GDM1 (cell line): ENCODE measurements at regions not wholly inside any gene's neighbourhood (a gene's known extent, or its start where the extent isn't known, plus 50 kb on each side); places are given as distances from the start of the nearest gene placed in this dataset.
A peak's percentile ranks its signal among the peaks of the same experiment; 100 is the strongest.

Experiments used
- DNase-seq: peaks from one replicate; lab custom pipeline; 2025; lab: John Stamatoyannopoulos, UW

- no peak for DNase-seq
These were observed 149.2 kb downstream of the INSIG2 start for GRCh38 chr2:118237451-118237850.

- DNase-seq = no peak
These were observed 144.5 kb downstream of the INSIG2 start for GRCh38 chr2:118232796-118233195.

DNA sequence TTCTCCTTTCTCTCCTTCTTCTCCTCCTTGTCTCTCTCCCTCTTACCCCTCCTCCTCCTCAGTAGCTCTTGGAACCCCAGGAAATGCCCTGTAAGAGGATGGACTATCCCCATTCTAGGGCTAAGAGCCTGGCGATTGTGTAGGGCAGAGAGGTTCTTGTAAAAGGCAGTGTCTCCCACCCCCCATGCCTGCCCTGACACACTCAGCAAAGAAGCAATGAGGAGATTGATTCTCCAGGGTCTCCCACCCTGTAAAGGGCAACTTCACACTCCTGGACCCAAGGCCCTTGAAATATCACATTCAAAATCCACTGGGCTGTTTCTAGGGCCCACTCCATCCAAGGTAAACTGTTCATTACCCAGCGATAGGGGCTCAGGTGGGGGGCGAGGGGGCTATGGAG, 144.1 kb downstream of the INSIG2 start:
- no peak for DNase-seq

DNA sequence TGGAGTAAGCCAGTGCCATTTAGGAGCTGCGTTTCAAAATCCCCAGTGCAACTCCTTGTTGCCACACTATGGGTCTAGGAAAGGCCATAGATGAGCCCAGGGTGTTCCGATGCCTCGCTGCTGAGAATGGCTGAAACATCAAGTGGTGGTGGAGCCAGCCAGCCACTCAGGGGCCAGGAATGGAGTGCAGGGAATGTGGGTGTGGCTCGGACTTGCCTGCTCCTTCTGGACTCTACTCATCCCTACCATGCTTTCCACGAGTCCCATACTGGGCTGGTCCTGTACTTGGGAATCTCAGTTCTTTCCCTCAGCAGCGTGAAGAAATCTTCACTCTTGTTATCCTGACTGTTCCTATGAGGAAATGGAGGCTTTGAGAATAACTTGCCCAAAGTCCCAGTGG, 143.5 kb downstream of the INSIG2 start:
- DNase-seq = no peak

GRCh38 chr2:118227698-118228508, 139.6 kb downstream of the INSIG2 start:
- no peak for DNase-seq

- no peak for DNase-seq
These were observed 137.4 kb downstream of the INSIG2 start for GRCh38 chr2:118225666-118226065.

GRCh38 chr2:118224895-118225311, 136.6 kb downstream of the INSIG2 start:
- no peak for DNase-seq

DNA sequence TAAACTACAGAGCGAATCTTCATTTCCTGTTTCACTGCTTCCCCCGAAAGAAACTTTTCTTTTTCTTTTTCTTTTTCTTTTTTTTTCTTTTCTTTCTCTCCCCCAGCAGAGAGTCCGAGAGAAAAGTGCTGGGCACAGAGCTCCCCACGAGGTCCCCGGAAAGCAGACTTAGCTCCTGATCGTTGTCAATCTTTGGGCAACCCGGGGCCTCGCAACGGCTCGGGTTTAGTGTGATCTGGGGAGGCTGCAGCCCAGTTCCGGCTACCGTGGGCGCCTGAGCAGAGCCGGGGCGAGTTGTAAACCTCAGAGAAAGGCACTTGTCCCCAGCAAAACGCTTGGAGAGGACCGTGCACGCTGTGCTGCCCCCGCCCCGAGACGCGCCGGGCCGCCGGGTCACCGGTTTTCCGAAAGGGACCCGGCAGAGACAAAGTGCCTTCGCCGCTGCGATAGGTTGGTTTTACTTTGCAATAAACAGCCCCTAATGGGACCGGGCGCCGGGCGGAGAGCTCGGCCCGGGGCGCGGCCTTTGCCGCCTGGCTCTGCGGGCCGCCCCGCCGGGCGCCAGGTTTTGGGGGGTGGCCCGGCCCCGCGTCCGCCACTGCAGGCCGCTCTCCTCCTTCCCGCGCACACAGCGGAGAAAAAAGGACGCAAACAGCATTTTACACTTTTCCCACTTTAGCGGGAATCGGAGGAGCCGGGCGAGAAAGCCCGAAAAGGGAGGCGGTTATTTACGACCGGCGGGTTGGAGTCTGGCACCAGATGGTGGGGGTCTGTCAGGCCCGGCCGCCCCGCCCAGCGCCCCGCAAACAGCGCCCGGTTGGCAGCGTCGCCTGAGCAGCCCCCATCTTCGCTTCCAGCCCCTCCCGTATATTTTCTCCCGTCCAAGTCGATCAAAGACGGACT, 136.0 kb downstream of the INSIG2 start:
- DNase-seq = no peak

DNA sequence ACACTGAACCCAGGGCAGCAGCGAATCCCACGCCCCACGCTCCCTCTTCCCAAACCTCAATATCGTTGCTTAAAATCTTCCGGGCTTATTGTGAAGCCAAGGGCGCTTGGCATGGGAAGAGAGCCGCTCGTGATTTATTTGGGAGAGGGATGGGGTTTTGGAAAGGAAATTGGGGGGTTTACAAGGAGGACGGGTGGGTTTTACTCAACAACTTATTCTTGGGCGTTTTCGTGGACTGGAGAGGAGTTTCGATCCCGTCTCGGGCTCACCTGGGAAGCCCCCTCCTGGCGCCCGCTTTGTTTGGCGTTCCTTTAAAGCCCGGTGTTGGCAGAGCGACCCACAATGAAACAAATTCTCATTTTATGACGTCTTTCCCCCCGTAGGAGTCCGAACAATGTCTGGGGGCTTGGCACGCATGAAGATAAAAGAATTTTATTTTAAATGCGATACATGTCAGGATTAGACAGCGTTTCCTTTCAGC, 135.3 kb downstream of the INSIG2 start:
- no peak for DNase-seq

- no peak for DNase-seq
These were observed 134.6 kb downstream of the INSIG2 start for GRCh38 chr2:118222672-118223421.

DNA sequence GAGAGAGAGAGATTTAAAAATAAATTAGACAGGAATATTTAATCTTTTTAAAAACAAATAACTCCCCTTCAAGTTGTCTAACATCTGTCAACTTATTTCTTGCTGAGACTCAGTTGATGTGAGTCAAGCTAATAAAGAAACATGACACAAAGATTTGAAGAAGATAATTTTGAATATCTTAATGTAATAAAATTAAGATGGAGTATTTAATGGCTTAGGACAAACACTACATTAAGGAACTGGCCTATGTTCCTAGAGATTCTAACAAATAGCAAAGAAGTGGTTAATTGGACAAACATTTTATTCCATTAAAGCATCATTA, 134.0 kb downstream of the INSIG2 start:
- no peak for DNase-seq

DNA sequence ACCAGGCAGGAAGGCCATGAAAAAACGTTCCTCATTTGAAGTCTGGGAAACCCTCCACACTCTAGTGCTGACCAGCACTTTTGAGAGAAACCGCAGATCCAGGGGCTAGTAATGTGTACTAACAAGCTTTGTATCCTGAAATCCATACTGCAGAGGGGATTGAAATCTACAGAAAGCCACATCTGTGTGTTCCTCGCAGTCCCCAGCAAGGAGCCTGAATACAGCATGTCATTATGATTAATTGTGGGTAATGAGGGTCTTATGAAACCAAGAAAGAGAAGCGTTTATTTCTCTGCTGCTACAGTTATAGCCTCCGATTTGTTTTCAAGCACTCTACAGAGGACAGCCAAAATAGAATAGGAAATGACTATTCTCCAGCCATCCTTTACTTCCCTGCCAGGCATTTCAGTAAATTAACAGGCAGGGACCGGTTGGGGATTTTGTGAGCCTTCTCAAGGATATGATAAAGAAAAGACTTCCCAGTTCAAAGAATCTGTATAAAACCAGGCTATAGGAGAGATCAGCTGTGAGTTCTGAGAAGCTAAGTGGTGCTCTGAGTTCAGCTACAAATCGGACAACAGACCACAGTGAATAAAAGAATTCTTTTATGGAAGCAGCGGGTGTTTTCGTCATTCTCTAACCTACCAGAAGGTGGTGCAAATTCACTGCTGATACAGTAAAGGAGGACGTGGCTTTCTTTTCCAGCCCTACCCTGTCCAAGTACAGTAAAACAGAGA, 133.4 kb downstream of the INSIG2 start:
- no peak for DNase-seq

GRCh38 chr2:118219611-118220010, 131.3 kb downstream of the INSIG2 start:
- no peak for DNase-seq

DNA sequence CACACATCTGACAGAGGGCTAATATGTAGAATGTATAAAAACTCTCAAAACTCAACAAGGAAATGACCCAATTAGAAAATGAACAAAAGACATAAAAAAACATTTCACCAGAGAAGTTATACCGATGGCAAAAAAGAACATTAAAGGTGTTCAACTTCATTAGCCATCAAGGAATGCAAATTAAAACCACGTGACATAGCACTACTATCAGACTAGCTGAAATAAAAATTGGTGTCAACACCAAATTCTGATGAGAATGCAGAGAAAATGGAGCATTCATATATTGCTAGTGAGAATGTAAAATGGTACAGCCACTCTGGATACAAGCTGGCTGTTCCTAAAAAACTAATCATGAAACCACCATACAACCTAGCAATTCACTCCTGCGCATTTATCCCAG, 128.0 kb downstream of the INSIG2 start:
- no peak for DNase-seq

DNA sequence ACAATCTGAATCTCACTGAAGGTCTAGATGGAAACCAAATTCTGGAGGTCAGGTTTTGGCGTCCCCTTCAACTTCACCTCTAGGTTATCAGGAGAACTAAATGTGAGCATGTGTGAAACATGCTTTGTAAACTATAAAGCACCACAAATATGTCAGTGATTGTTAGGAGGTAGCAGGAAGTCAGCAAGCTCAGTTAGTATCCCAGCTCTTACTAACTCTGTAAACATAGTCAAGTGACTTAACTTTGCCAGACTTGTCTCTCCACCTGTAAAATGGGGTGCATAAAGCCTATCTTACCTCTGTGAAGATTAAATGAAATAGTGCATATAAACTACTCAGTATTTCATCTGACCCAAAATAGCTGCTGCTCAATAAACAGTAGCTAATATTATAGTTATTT, 121.5 kb downstream of the INSIG2 start:
- no peak for DNase-seq

DNA sequence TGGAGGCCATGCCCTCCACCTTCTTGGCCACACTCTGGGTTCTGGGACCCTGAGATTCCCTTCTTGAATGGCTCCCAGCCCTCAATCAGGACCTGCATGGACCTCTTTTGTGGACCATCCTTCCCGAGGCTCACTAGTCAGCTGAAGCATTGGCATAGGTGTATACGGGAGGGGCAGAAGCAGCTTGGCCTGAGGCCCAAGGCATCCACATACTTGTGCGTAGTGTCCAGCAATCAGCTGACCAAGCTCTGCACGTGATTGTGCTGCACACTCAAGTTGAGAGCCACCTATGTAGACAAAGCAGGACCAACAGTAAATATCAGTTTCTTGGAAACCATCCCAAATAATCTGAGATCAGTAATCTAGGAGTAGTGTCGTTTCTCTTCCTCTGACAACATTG, 119.6 kb downstream of the INSIG2 start:
- DNase-seq = no peak

GRCh38 chr2:118202707-118203303, 114.5 kb downstream of the INSIG2 start:
- peak; percentile 4 for DNase-seq

GRCh38 chr2:118198268-118198667, 110.0 kb downstream of the INSIG2 start:
- no peak for DNase-seq

GRCh38 chr2:118197011-118197675, 108.9 kb downstream of the INSIG2 start:
- no peak for DNase-seq

DNA sequence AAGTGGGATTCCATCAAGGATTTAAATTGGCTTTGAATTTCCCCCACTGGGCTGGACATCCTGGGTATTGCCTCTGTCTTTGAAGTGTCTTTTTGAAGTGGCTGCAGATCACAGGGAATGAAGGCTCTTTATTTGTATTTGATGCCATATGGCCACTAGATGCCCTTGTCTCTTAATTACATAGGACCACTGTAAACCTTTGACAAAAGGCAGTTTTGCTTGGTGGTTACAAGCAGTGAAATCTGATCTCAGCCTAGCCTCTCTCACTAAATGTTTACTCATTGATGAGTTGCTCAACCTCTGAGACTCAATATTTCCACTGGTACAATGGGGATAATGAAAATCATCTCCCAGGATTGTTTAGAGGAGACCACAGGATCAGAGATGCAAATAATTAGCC, 102.2 kb downstream of the INSIG2 start:
- DNase-seq = no peak

DNA sequence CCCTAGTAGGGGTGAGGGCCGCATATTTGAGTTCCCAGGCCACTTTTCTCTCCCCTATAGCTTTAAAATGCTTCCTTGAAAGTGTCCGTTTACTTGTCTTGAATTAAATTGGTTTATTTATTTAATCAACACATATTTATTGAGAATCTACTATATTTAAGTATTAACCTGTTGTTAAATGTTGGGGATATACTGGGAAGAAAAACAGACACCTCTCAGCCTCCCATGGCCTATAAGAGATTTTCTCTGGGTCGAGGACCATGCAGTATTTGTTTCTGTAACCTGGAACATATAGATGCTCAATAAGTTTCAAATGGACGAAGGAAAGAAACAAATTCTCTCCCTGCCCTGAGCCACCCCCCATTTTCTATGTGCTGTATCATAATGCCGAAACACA, 98.6 kb downstream of the INSIG2 start:
- no peak for DNase-seq
